HCT116 (cell line): ENCODE measurements at regions not wholly inside any gene's neighbourhood (a gene's known extent, or its start where the extent isn't known, plus 50 kb on each side); places are given as distances from the start of the nearest gene placed in this dataset.

Experiments
- ATAC-seq: fragments of 200-7000 bp; cut with Tn5 transposase; 2 replicates; pipeline ENCODE4 v1.9.1; 2020; ENCODE audit warnings: mild to moderate bottlenecking, moderate library complexity
- BruUV-seq: library from RNA; stranded (reverse); fragments of 400-500 nt; replicated peaks from 2 replicates; lab custom pipeline; 2021; lab: Mats Ljungman, UMichigan
- CTCF ChIA-PET: fragments of 300-600 bp; sonication (Branson Sonifier 250); formaldehyde crosslinking; loops from one replicate; lab custom pipeline; 2021; ENCODE audit warnings: antibody characterized with exemption; lab: Charles Lee
- POLR2A ChIA-PET: fragments of 300-600, 350-600 bp; sonication (Branson Sonifier 250); formaldehyde crosslinking; loops from one replicate; lab custom pipeline; 2021; ENCODE audit warnings: antibody characterized with exemption; lab: Charles Lee
- RAD21 ChIA-PET, 2 experiments: fragments of 300-600 bp; sonication (Branson Sonifier 250); formaldehyde crosslinking; loops; one replicate each; lab custom pipeline; 2023; ENCODE audit warnings: low total read pairs in 2 of 2; ENCODE audit not compliant: uncharacterized antibody in 2 of 2, unreplicated experiment in 2 of 2, low non-redundant PET in 1 of 2; lab: Charles Lee
- DNase-seq: peaks from one replicate; pipeline ENCODE4 v3.0.0-alpha.2; 2010; ENCODE audit warnings: low read depth, low spot score
- H2AFZ ChIP-seq: fragments of 200-600 bp; shearing (Covaris generic), sonication (generic); 2 replicates; pipeline ENCODE4 v1.6.1; 2017; ENCODE audit warnings: low read depth, mixed run types, mixed read lengths, antibody characterized with exemption, low read length; ENCODE audit not compliant: poor library complexity, severe bottlenecking
- H3K27ac ChIP-seq: 2 replicates; pipeline ENCODE4 v1.5.1; 2012; ENCODE audit warnings: low read depth, low read length
- H3K27me3 ChIP-seq: fragments of 200-600 bp; sonication (generic); 2 replicates; pipeline ENCODE4 v1.6.1; 2016; ENCODE audit warnings: mixed run types, low read length, mixed read lengths; ENCODE audit not compliant: insufficient read depth
- H3K36me3 ChIP-seq, 2 experiments: fragments of 200-500 bp in 1 of 2; fragments of 200-600 bp in 1 of 2; sonication (Bioruptor generic) in 1 of 2; sonication (generic) in 1 of 2; 2 replicates each; pipeline versions ENCODE4 v1.5.1 to v1.6.1; 2014 to 2016; ENCODE audit warnings: low read length in 2 of 2, inconsistent platforms in 1 of 2, mixed read lengths in 1 of 2, mixed run types in 1 of 2; ENCODE audit not compliant: insufficient read depth in 2 of 2, control insufficient read depth in 1 of 2
- H3K4me1 ChIP-seq, 2 experiments: fragments of 200-600 bp in 1 of 2; sonication (generic) in 1 of 2; 2 replicates each; pipeline versions ENCODE4 v1.5.1 to v1.6.1; 2012 to 2017; ENCODE audit warnings: low read length in 2 of 2, inconsistent platforms in 1 of 2, mild to moderate bottlenecking in 1 of 2, mixed read lengths in 1 of 2, mixed run types in 1 of 2, moderate library complexity in 1 of 2; ENCODE audit not compliant: insufficient read depth in 2 of 2, control insufficient read depth in 1 of 2
- H3K4me2 ChIP-seq: fragments of 200-600 bp; sonication (generic); 2 replicates; pipeline ENCODE4 v1.6.1; 2017; ENCODE audit warnings: mixed run types, low read length, mixed read lengths
- H3K4me3 ChIP-seq, 2 experiments: fragments of 200-600 bp in 1 of 2; sonication (generic) in 1 of 2; replicated peaks in 1 of 2; 2 replicates each; pipeline ENCODE4 v1.5.1; 2011 to 2016; ENCODE audit warnings: low read length in 2 of 2, control low read depth in 1 of 2, low read depth in 1 of 2, mild to moderate bottlenecking in 1 of 2, mixed read lengths in 1 of 2, mixed run types in 1 of 2
- H3K79me2 ChIP-seq: fragments of 200-600 bp; sonication (generic); 2 replicates; pipeline ENCODE4 v1.6.1; 2017; ENCODE audit warnings: mild to moderate bottlenecking, mixed run types, low read length, moderate library complexity, mixed read lengths; ENCODE audit not compliant: insufficient read depth
- H3K9ac ChIP-seq: fragments of 200-600 bp; sonication (generic); 2 replicates; pipeline ENCODE4 v1.6.1; 2016; ENCODE audit warnings: low read length, mixed read lengths
- H3K9me2 ChIP-seq: fragments of 200-600 bp; sonication (generic), shearing (Covaris generic); 2 replicates; pipeline ENCODE4 v1.6.1; 2017; ENCODE audit warnings: mixed run types, mild to moderate bottlenecking, moderate library complexity; ENCODE audit not compliant: insufficient read depth
- H3K9me3 ChIP-seq, 2 experiments: fragments of 200-500 bp in 1 of 2; fragments of 200-600 bp in 1 of 2; sonication (Bioruptor generic) in 1 of 2; sonication (generic) in 1 of 2; 2 replicates each; pipeline ENCODE4 v1.6.1; 2014 to 2017; ENCODE audit warnings: low read length in 2 of 2, mixed read lengths in 2 of 2, inconsistent platforms in 1 of 2, low read depth in 1 of 2, mild to moderate bottlenecking in 1 of 2, mixed run types in 1 of 2, moderate library complexity in 1 of 2; ENCODE audit not compliant: control insufficient read depth in 1 of 2, insufficient read depth in 1 of 2
- H4K20me1 ChIP-seq: fragments of 200-600 bp; sonication (generic), shearing (Covaris generic); 2 replicates; pipeline ENCODE4 v1.6.1; 2017; ENCODE audit warnings: mixed run types, mild to moderate bottlenecking, moderate library complexity; ENCODE audit not compliant: insufficient read depth
- CBX3 ChIP-seq: IDR thresholded peaks from 2 replicates; pipeline ENCODE4 v1.6.1; 2012; ENCODE audit warnings: low read depth
- CEBPB ChIP-seq: IDR thresholded peaks from 2 replicates; pipeline ENCODE4 v1.6.1; 2012; ENCODE audit warnings: low read depth
- EGR1 ChIP-seq: IDR thresholded peaks from 2 replicates; pipeline ENCODE4 v1.6.1; 2012; ENCODE audit warnings: low read depth
- ELF1 ChIP-seq: IDR thresholded peaks from 2 replicates; pipeline ENCODE4 v1.6.1; 2012; ENCODE audit warnings: low read depth, borderline replicate concordance
- EZH2 ChIP-seq: fragments of 200-600 bp; sonication (generic); IDR thresholded peaks from 2 replicates; pipeline ENCODE4 v1.6.1; 2017; ENCODE audit warnings: antibody characterized with exemption, mixed run types
- JUND ChIP-seq: IDR thresholded peaks from 2 replicates; pipeline ENCODE4 v1.6.1; 2012
- SIN3A ChIP-seq: IDR thresholded peaks from 2 replicates; pipeline ENCODE4 v1.6.1; 2012; ENCODE audit warnings: low read depth
- TCF7L2 ChIP-seq: IDR thresholded peaks from 2 replicates; pipeline ENCODE4 v1.7.0; 2011; ENCODE audit warnings: borderline replicate concordance, inconsistent platforms; ENCODE audit not compliant: insufficient read depth, insufficient read length; ENCODE audit errors: extremely low read depth
- YY1 ChIP-seq: IDR thresholded peaks from 2 replicates; pipeline ENCODE4 v1.6.1; 2011; ENCODE audit warnings: low read length, low read depth, moderate library complexity, mild to moderate bottlenecking; ENCODE audit not compliant: insufficient replicate concordance; ENCODE audit errors: extremely low read depth
- ZBTB33 ChIP-seq: IDR thresholded peaks from 2 replicates; pipeline ENCODE4 v1.6.1; 2011; ENCODE audit warnings: mild to moderate bottlenecking, low read length, moderate library complexity; ENCODE audit not compliant: insufficient replicate concordance; ENCODE audit errors: extremely low read depth
- ZNF274 ChIP-seq: fragments of 200-500 bp; sonication (Bioruptor generic); IDR thresholded peaks from 2 replicates; pipeline ENCODE4 v1.6.1; 2014; ENCODE audit warnings: mild to moderate bottlenecking, low read depth, low read length, inconsistent platforms
- intact Hi-C: fragments of 100-400 bp; cut with micrococcal nuclease; formaldehyde crosslinking; loops from 2 replicates; pipeline ENCODE4 v1.10.0; 2022
- TF ChIP-seq, protein P1 (sequence below): IDR thresholded peaks from 2 replicates; pipeline ENCODE4 v1.6.1; 2012
- TF ChIP-seq, protein P2 (sequence below): IDR thresholded peaks from 2 replicates; pipeline ENCODE4 v1.6.1; 2012
- TF ChIP-seq, protein P3 (sequence below): IDR thresholded peaks from 2 replicates; pipeline ENCODE4 v1.6.1; 2012; ENCODE audit warnings: low read depth

GRCh38 chr5:138692370-138692769, 60.9 kb upstream of the CTNNA1 start:
- POLR2A ChIA-PET, result no interaction called here

More at GRCh38 chr5:138692370-138692769, 60.9 kb upstream of the CTNNA1 start:
- ATAC-seq (no peak), DNase-seq (no peak)
- BruUV-seq, result no TSS peak
- no peaks in the 10 kb centered on the region for H3K9me3 ChIP-seq
- H3K9ac ChIP-seq, result no peak overlapping the region
- no peak overlapping the region for H3K4me2 ChIP-seq
- TF ChIP-seq CEBPB, result peak; percentile 52; the same call in 1 of the 2 replicates
- no peak for TF ChIP-seq EZH2
- TF ChIP-seq, protein P1, sequence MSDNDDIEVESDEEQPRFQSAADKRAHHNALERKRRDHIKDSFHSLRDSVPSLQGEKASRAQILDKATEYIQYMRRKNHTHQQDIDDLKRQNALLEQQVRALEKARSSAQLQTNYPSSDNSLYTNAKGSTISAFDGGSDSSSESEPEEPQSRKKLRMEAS, result no peak
- TF ChIP-seq TCF7L2, result no peak
- no peak for TF ChIP-seq EGR1
- no peak for TF ChIP-seq YY1
- TF ChIP-seq, protein P2, sequence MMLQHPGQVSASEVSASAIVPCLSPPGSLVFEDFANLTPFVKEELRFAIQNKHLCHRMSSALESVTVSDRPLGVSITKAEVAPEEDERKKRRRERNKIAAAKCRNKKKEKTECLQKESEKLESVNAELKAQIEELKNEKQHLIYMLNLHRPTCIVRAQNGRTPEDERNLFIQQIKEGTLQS, result peak; percentile 66; the same call in 1 of the 2 replicates
- TF ChIP-seq, protein P3, sequence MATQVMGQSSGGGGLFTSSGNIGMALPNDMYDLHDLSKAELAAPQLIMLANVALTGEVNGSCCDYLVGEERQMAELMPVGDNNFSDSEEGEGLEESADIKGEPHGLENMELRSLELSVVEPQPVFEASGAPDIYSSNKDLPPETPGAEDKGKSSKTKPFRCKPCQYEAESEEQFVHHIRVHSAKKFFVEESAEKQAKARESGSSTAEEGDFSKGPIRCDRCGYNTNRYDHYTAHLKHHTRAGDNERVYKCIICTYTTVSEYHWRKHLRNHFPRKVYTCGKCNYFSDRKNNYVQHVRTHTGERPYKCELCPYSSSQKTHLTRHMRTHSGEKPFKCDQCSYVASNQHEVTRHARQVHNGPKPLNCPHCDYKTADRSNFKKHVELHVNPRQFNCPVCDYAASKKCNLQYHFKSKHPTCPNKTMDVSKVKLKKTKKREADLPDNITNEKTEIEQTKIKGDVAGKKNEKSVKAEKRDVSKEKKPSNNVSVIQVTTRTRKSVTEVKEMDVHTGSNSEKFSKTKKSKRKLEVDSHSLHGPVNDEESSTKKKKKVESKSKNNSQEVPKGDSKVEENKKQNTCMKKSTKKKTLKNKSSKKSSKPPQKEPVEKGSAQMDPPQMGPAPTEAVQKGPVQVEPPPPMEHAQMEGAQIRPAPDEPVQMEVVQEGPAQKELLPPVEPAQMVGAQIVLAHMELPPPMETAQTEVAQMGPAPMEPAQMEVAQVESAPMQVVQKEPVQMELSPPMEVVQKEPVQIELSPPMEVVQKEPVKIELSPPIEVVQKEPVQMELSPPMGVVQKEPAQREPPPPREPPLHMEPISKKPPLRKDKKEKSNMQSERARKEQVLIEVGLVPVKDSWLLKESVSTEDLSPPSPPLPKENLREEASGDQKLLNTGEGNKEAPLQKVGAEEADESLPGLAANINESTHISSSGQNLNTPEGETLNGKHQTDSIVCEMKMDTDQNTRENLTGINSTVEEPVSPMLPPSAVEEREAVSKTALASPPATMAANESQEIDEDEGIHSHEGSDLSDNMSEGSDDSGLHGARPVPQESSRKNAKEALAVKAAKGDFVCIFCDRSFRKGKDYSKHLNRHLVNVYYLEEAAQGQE, result no peak
- TF ChIP-seq CBX3, result no peak
- TF ChIP-seq JUND, result no peak
- no peak for TF ChIP-seq SIN3A
- TF ChIP-seq ZBTB33, result no peak
- TF ChIP-seq ELF1, result no peak
- TF ChIP-seq ZNF274, result no peak
- ChIA-PET CTCF (no interaction called here), RAD21 (no interaction called here)
- H2AFZ ChIP-seq, result no peak overlapping the region
- H3K9me2 ChIP-seq, result no peaks in the 10 kb centered on the region
- intact Hi-C loops, result no loop called here
- H3K79me2 ChIP-seq, result no peaks in the 10 kb centered on the region
- no peaks in the 10 kb centered on the region for H3K36me3 ChIP-seq
- no peak overlapping the region for H3K4me3 ChIP-seq
- H4K20me1 ChIP-seq, result no peaks in the 10 kb centered on the region
- no peak overlapping the region for H3K27ac ChIP-seq
- no peaks in the 10 kb centered on the region for H3K27me3 ChIP-seq
- peaks cover 2 to 5% of the 10 kb centered on the region in 2 experiments; a peak in 2 of 4 replicates for H3K4me1 ChIP-seq
